K562 (cell line): ENCODE measurements at regions not wholly inside any gene's neighbourhood (a gene's known extent, or its start where the extent isn't known, plus 50 kb on each side); places are given as distances from the start of the nearest gene placed in this dataset.

Source experiments
- ATF6 ChIP-seq: sonication (generic); formaldehyde crosslinking; IDR thresholded peaks from 2 replicates; pipeline ENCODE4 v1.4.0; 2020; ENCODE audit warnings: mild to moderate bottlenecking, missing genetic modification reagents
- KDM5B ChIP-seq: fragments of 200-600 bp; sonication (generic); IDR thresholded peaks from 2 replicates; pipeline ENCODE4 v1.6.1; 2012; ENCODE audit warnings: low read depth, mild to moderate bottlenecking, moderate library complexity, low read length, control low read depth, inconsistent platforms; ENCODE audit not compliant: insufficient replicate concordance
- MAX ChIP-seq: sonication (generic); formaldehyde crosslinking; IDR thresholded peaks from 2 replicates; pipeline ENCODE4 v1.9.0; 2022; ENCODE audit warnings: mild to moderate bottlenecking, missing genetic modification reagents
- MED1 ChIP-seq: sonication (generic); formaldehyde crosslinking; IDR thresholded peaks from 2 replicates; pipeline ENCODE4 v1.8.1; 2023; ENCODE audit warnings: missing genetic modification reagents, borderline replicate concordance
- POLR2A ChIP-seq: fragments of 450-650 bp; conservative IDR thresholded peaks from 2 replicates; pipeline ENCODE4 v1.6.1; 2016
- RCOR1 ChIP-seq, 2 experiments: IDR thresholded peaks; 2 replicates each; pipeline ENCODE4 v1.6.1; 2012; ENCODE audit warnings: low read depth in 2 of 2, low read length in 2 of 2, borderline replicate concordance in 1 of 2, improper control_type of control experiment in 1 of 2

- no peak for TF ChIP-seq RCOR1 (IDR thresholded peaks at IDR 0.05; ENCODE audit: borderline replicate concordance in 1 of 2, low read depth in 2 of 2, low read length in 2 of 2)
- no peak for TF ChIP-seq POLR2A
- no peak for TF ChIP-seq ATF6 (CRISPR knock-in tag)
- no peak for TF ChIP-seq KDM5B
- TF ChIP-seq MED1: no peak
- no peak for TF ChIP-seq MAX (CRISPR knock-in tag)
These were observed 247.4 kb downstream of the SEMA3D start for GRCh38 chr7:84939442-84939841.
